Astrocyte (in vitro differentiated cells and primary cell): ENCODE measurements at regions not wholly inside any gene's neighbourhood (a gene's known extent, or its start where the extent isn't known, plus 50 kb on each side); places are given as distances from the start of the nearest gene placed in this dataset.

ENCODE experiments used
- DNase-seq: peaks from one replicate; pipeline ENCODE4 v3.0.0-alpha.2; 2010; ENCODE audit warnings: low read depth
- FAIRE-seq: peaks from 2 replicates; lab custom pipeline; 2011; peaks lifted over from hg19 to GRCh38; lab: Jason Lieb, UNC
- H2AFZ ChIP-seq: 2 replicates; pipeline ENCODE4 v1.6.0; 2012; ENCODE audit warnings: low read depth, low read length, inconsistent platforms
- H3K27ac ChIP-seq: 2 replicates; pipeline ENCODE4 v1.5.1; 2011; ENCODE audit warnings: low read depth, low read length, inconsistent platforms
- H3K27me3 ChIP-seq: 2 replicates; pipeline ENCODE4 v1.6.0; 2011; ENCODE audit warnings: low read length, inconsistent platforms; ENCODE audit not compliant: insufficient read depth
- H3K36me3 ChIP-seq: 2 replicates; pipeline ENCODE4 v1.5.1; 2011; ENCODE audit warnings: low read length, inconsistent platforms; ENCODE audit not compliant: insufficient read depth
- H3K4me1 ChIP-seq: 2 replicates; pipeline ENCODE4 v1.5.1; 2011; ENCODE audit warnings: low read length, inconsistent platforms; ENCODE audit not compliant: insufficient read depth
- H3K4me2 ChIP-seq: 2 replicates; pipeline ENCODE4 v1.6.0; 2012; ENCODE audit warnings: low read length, inconsistent platforms
- H3K4me3 ChIP-seq: 2 replicates; pipeline ENCODE4 v1.5.1; 2011; ENCODE audit warnings: low read depth, mild to moderate bottlenecking, low read length, inconsistent platforms; ENCODE audit not compliant: insufficient read depth
- H3K79me2 ChIP-seq: 2 replicates; pipeline ENCODE4 v1.6.0; 2012; ENCODE audit warnings: mild to moderate bottlenecking, low read length, inconsistent platforms; ENCODE audit not compliant: insufficient read depth
- H3K9ac ChIP-seq: 2 replicates; pipeline ENCODE4 v1.6.0; 2012; ENCODE audit warnings: mild to moderate bottlenecking, low read length, inconsistent platforms
- H3K9me3 ChIP-seq: 2 replicates; pipeline ENCODE4 v1.5.1; 2012; ENCODE audit warnings: low read depth, mild to moderate bottlenecking, low read length, inconsistent platforms; ENCODE audit not compliant: insufficient read depth
- H4K20me1 ChIP-seq: 2 replicates; pipeline ENCODE4 v1.6.0; 2012; ENCODE audit warnings: low read length, inconsistent platforms; ENCODE audit not compliant: insufficient read depth
- H3K27ac Mint-ChIP-seq: one replicate; pipeline ENCODE4 v1.8.0; 2021; ENCODE audit warnings: mild to moderate bottlenecking, mixed read lengths; ENCODE audit not compliant: unreplicated experiment
- H3K27me3 Mint-ChIP-seq: one replicate; pipeline ENCODE4 v1.8.0; 2021; ENCODE audit warnings: low read depth, mixed read lengths; ENCODE audit not compliant: unreplicated experiment
- H3K36me3 Mint-ChIP-seq: one replicate; pipeline ENCODE4 v1.8.0; 2021; ENCODE audit warnings: low read depth, mixed read lengths; ENCODE audit not compliant: unreplicated experiment
- H3K4me1 Mint-ChIP-seq: one replicate; pipeline ENCODE4 v1.8.0; 2021; ENCODE audit warnings: low read depth, mixed read lengths; ENCODE audit not compliant: unreplicated experiment
- H3K4me3 Mint-ChIP-seq: one replicate; pipeline ENCODE4 v1.8.0; 2021; ENCODE audit warnings: mild to moderate bottlenecking, moderate library complexity, mixed read lengths; ENCODE audit not compliant: unreplicated experiment
- H3K9me3 Mint-ChIP-seq: one replicate; pipeline ENCODE4 v1.8.0; 2021; ENCODE audit warnings: mild to moderate bottlenecking, mixed read lengths; ENCODE audit not compliant: unreplicated experiment
- EZH2 ChIP-seq: IDR thresholded peaks from 2 replicates; pipeline ENCODE4 v1.6.1; 2012; ENCODE audit warnings: mild to moderate bottlenecking, low read length, inconsistent platforms; ENCODE audit not compliant: insufficient read depth
- TF ChIP-seq, protein P1 (sequence below): IDR thresholded peaks from 2 replicates; pipeline ENCODE4 v1.5.1; 2011; ENCODE audit warnings: low read depth, mild to moderate bottlenecking, inconsistent platforms, low read length, moderate library complexity; ENCODE audit not compliant: insufficient read depth

DNA sequence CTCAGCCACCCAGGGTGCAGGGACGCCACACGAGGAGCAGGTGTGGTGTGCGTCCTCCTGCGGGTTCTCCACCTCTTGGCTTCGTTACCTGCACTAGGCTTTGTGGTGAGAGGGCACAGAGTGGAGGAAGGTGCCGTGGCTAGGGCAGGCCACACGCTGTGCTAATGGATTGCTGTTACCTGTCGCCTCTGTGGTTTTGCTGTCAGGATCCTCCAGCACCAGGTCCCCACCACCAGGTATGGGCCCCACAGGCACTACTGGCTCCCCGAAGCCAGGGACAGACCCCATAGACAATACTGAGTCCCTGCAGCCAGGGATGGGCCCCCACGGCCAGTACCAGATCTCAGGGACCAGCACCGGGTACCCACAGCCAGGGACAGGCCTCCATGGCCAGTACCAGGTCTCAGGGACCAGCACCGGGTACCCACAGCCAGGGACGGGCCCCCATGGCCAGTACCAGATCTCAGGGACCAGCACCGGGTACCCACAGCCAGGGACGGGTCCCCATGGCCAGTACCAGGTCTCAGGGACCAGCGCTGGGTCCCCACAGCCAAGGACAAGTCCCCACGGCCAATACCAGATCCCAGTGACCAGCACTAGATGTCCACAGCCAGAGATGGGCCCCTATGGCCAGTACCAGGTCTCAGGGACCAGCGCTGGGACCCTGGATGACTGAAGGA is 315.6 kb downstream of the SEC14L1 start:
- H3K79me2 ChIP-seq, result peaks cover 94% of the 10 kb centered on the region
- no peaks in the 10 kb centered on the region for H3K36me3 ChIP-seq
- no peak overlapping the region for H3K4me2 ChIP-seq
- DNase-seq (no peak), FAIRE-seq (no peak)
- H3K36me3 Mint-ChIP-seq, result peaks cover 5% of the 10 kb centered on the region
- no peak overlapping the region for H3K4me3 Mint-ChIP-seq
- no peaks in the 10 kb centered on the region for H3K27me3 Mint-ChIP-seq
- H3K9ac ChIP-seq, result peak overlapping the region; percentile 76
- peaks cover 97% of the 10 kb centered on the region for H4K20me1 ChIP-seq
- peak overlapping the region; percentile 88 for H3K27ac ChIP-seq
- H3K4me3 ChIP-seq, result no peak overlapping the region
- H3K9me3 Mint-ChIP-seq, result no peaks in the 10 kb centered on the region
- H3K9me3 ChIP-seq, result no peaks in the 10 kb centered on the region
- H3K27ac Mint-ChIP-seq, result no peak overlapping the region
- H3K4me1 ChIP-seq, result peaks cover 67% of the 10 kb centered on the region
- no peak for TF ChIP-seq EZH2
- TF ChIP-seq, protein P1, sequence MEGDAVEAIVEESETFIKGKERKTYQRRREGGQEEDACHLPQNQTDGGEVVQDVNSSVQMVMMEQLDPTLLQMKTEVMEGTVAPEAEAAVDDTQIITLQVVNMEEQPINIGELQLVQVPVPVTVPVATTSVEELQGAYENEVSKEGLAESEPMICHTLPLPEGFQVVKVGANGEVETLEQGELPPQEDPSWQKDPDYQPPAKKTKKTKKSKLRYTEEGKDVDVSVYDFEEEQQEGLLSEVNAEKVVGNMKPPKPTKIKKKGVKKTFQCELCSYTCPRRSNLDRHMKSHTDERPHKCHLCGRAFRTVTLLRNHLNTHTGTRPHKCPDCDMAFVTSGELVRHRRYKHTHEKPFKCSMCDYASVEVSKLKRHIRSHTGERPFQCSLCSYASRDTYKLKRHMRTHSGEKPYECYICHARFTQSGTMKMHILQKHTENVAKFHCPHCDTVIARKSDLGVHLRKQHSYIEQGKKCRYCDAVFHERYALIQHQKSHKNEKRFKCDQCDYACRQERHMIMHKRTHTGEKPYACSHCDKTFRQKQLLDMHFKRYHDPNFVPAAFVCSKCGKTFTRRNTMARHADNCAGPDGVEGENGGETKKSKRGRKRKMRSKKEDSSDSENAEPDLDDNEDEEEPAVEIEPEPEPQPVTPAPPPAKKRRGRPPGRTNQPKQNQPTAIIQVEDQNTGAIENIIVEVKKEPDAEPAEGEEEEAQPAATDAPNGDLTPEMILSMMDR, result no peak
- H3K4me1 Mint-ChIP-seq, result peaks cover 37% of the 10 kb centered on the region
- H3K27me3 ChIP-seq, result no peaks in the 10 kb centered on the region
- H2AFZ ChIP-seq, result no peak overlapping the region

DNA sequence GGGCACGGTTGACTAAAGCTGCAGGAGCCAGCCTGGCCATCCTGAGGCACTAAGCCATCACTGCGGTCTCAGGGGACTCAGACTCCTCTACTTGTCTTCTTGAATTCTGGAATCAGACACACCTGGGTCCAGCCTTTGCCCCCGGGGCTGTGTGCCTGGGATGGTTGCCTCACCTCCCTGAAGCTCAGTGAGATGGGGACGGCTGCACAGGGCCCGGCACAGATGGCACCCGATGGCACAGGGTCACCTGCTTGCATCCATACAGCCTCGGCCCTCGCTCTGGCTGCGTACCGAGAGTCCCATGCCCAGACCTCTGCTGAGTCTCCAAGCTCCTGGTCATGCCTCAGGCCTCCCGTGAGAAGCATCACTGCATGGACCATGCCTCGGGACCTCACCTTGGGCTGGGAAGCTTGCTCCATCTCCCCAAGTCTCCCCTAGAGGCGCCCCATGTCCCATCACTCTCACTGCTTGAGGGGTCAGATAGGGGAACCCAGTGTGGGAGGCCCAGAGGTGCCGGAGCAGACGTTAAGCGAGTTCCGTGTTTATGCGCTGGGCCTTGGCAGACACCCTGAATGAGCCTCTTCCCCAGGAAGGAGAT is 316.3 kb downstream of the SEC14L1 start:
- Mint-ChIP-seq H3K36me3 (peaks cover 5% of the 10 kb centered on the region), H3K4me1 (peaks cover 37% of the 10 kb centered on the region), H3K27ac (no peak overlapping the region), H3K27me3 (no peaks in the 10 kb centered on the region), H3K9me3 (no peaks in the 10 kb centered on the region), H3K4me3 (no peak overlapping the region)
- Histone ChIP-seq H4K20me1 (peaks cover 97% of the 10 kb centered on the region), H3K79me2 (peaks cover 98% of the 10 kb centered on the region), H3K27ac (peak overlapping the region; percentile 88), H3K4me1 (peaks cover 66% of the 10 kb centered on the region), H3K27me3 (no peaks in the 10 kb centered on the region), H3K9ac (peak overlapping the region; percentile 76), H2AFZ (no peak overlapping the region), H3K4me2 (no peak overlapping the region), H3K36me3 (no peaks in the 10 kb centered on the region), H3K4me3 (no peak overlapping the region), H3K9me3 (no peaks in the 10 kb centered on the region)
- no peak for TF ChIP-seq EZH2
- TF ChIP-seq, protein P1, result no peak
- FAIRE-seq, result no peak
- no peak for DNase-seq

DNA sequence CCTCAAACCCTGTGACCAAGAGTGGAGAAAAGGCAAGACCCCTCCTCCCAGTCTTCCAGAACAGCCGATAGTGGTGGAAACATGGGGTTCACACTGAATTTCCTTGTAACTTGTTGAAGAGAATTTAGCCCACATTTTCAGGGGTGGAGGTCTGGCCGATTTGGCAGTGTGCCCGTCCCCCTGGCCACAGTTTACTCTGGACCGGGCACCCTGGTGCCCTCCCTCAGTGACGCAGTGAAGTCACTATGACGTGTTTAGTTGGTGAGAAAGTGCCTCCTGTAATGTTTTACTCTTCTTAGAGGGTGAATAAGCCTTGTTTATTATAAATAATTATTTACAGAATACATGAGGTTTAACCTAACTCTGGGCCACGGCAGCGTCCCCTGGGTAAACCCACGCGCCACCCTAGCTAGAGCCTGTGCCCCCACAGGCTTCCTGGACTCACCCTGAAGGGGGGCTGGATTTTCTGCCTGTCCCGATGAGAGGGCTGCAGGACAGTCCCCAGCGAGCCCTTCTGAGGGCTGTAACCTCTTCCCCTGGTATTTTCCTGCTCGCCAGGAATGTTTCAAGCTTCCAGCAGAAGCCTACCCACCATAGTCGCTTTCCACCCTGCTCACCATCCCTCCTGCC is 316.9 kb downstream of the SEC14L1 start:
- H4K20me1 ChIP-seq, result peaks cover 97% of the 10 kb centered on the region

More for the DNA sequence above, 316.9 kb downstream of the SEC14L1 start:
- no peak overlapping the region for H3K4me3 Mint-ChIP-seq
- no peak overlapping the region for H3K4me3 ChIP-seq
- no peaks in the 10 kb centered on the region for H3K9me3 Mint-ChIP-seq
- DNase-seq (no peak), FAIRE-seq (no peak)
- no peak overlapping the region for H3K4me2 ChIP-seq
- peaks cover 32% of the 10 kb centered on the region for H3K4me1 Mint-ChIP-seq
- peak overlapping the region; percentile 6 for H3K9ac ChIP-seq
- peaks cover 5% of the 10 kb centered on the region for H3K36me3 Mint-ChIP-seq
- no peaks in the 10 kb centered on the region for H3K9me3 ChIP-seq
- H2AFZ ChIP-seq, result no peak overlapping the region
- TF ChIP-seq, protein P1, result no peak
- TF ChIP-seq EZH2, result no peak
- H3K27ac Mint-ChIP-seq, result no peak overlapping the region
- no peaks in the 10 kb centered on the region for H3K27me3 ChIP-seq
- no peak overlapping the region for H3K27ac ChIP-seq
- H3K36me3 ChIP-seq, result no peaks in the 10 kb centered on the region
- H3K4me1 ChIP-seq, result peaks cover 59% of the 10 kb centered on the region
- H3K27me3 Mint-ChIP-seq, result no peaks in the 10 kb centered on the region
- peaks cover 98% of the 10 kb centered on the region for H3K79me2 ChIP-seq
